Neuronal stem cell (in vitro differentiated cells): ENCODE measurements at regions not wholly inside any gene's neighbourhood (a gene's known extent, or its start where the extent isn't known, plus 50 kb on each side); places are given as distances from the start of the nearest gene placed in this dataset.

Source experiments
- DNase-seq: peaks from one replicate; pipeline ENCODE4 v3.0.0-alpha.2; 2013; ENCODE audit warnings: low spot score
- H2AFZ ChIP-seq: one replicate; pipeline ENCODE4 v1.6.1; 2013; ENCODE audit warnings: mild to moderate bottlenecking, low read length, inconsistent platforms
- H2AK5ac ChIP-seq: 2 replicates; pipeline ENCODE4 v1.6.1; 2013; ENCODE audit warnings: low read depth, mild to moderate bottlenecking, inconsistent platforms, low read length, moderate library complexity, mixed read lengths
- H2BK120ac ChIP-seq: 2 replicates; pipeline ENCODE4 v1.6.1; 2013; ENCODE audit warnings: low read depth, mild to moderate bottlenecking, inconsistent platforms, low read length, moderate library complexity, mixed read lengths
- H2BK12ac ChIP-seq: one replicate; pipeline ENCODE4 v1.6.1; 2013; ENCODE audit warnings: low read length, inconsistent platforms
- H2BK15ac ChIP-seq: 2 replicates; pipeline ENCODE4 v1.6.1; 2013; ENCODE audit warnings: mild to moderate bottlenecking, low read length, inconsistent platforms, mixed read lengths
- H2BK5ac ChIP-seq: one replicate; pipeline ENCODE4 v1.6.1; 2013; ENCODE audit warnings: inconsistent platforms, mild to moderate bottlenecking, low read length, moderate library complexity
- H3K14ac ChIP-seq: one replicate; pipeline ENCODE4 v1.6.1; 2013; ENCODE audit warnings: low read length, inconsistent platforms
- H3K18ac ChIP-seq: 2 replicates; pipeline ENCODE4 v1.6.1; 2013; ENCODE audit warnings: low read length, inconsistent platforms
- H3K23ac ChIP-seq: 2 replicates; pipeline ENCODE4 v1.6.1; 2013; ENCODE audit warnings: low read depth, mild to moderate bottlenecking, mixed read lengths, low read length, inconsistent platforms; ENCODE audit not compliant: poor library complexity
- H3K27ac ChIP-seq: replicated peaks from 3 replicates; pipeline ENCODE4 v1.5.1; 2013; ENCODE audit warnings: low read length, inconsistent platforms
- H3K27me3 ChIP-seq, 3 experiments: 2 replicates each; pipeline ENCODE4 v1.6.1; 2013; ENCODE audit warnings: low read length in 3 of 3, mild to moderate bottlenecking in 2 of 3, inconsistent platforms in 1 of 3, low read depth in 1 of 3, mixed read lengths in 1 of 3, moderate library complexity in 1 of 3; ENCODE audit not compliant: control insufficient read depth in 3 of 3, insufficient read depth in 3 of 3
- H3K36me3 ChIP-seq, 2 donors: replicated peaks in 1 of 2; 2 replicates each; pipeline ENCODE4 v1.6.1; 2013; ENCODE audit warnings: low read length in 2 of 2; ENCODE audit not compliant: control insufficient read depth in 2 of 2, insufficient read depth in 2 of 2
- H3K4ac ChIP-seq: 2 replicates; pipeline ENCODE4 v1.6.1; 2013; ENCODE audit warnings: inconsistent platforms, mild to moderate bottlenecking, low read length, moderate library complexity
- H3K4me1 ChIP-seq, 2 donors: 1 replicate in 1 of 2; 2 replicates in 1 of 2; pipeline ENCODE4 v1.6.1; 2013; ENCODE audit warnings: low read length in 2 of 2, low read depth in 1 of 2; ENCODE audit not compliant: control insufficient read depth in 2 of 2, insufficient read depth in 1 of 2
- H3K4me2 ChIP-seq: one replicate; pipeline ENCODE4 v1.6.1; 2013; ENCODE audit warnings: mild to moderate bottlenecking, low read length, inconsistent platforms; ENCODE audit not compliant: insufficient read depth, poor library complexity, severe bottlenecking
- H3K4me3 ChIP-seq, 2 donors: 2 replicates each; pipeline ENCODE4 v1.5.1; 2013; ENCODE audit warnings: low read length in 2 of 2, mild to moderate bottlenecking in 2 of 2, inconsistent platforms in 1 of 2, moderate library complexity in 1 of 2
- H3K79me1 ChIP-seq: one replicate; pipeline ENCODE4 v1.6.1; 2013; ENCODE audit warnings: low read depth, mild to moderate bottlenecking, inconsistent platforms, low read length, moderate library complexity
- H3K9ac ChIP-seq: one replicate; pipeline ENCODE4 v1.6.1; 2013; ENCODE audit warnings: mild to moderate bottlenecking, low read depth, low read length, inconsistent platforms; ENCODE audit not compliant: poor library complexity
- H3K9me3 ChIP-seq, 2 donors: replicated peaks in 1 of 2; 2 replicates each; pipeline versions ENCODE3 to v1.6.1; 2013; ENCODE audit warnings: low read length in 2 of 2, mild to moderate bottlenecking in 2 of 2, inconsistent platforms in 1 of 2, low read depth in 1 of 2, mixed read lengths in 1 of 2, moderate library complexity in 1 of 2; ENCODE audit not compliant: control insufficient read depth in 2 of 2, insufficient read depth in 1 of 2
- H4K8ac ChIP-seq: one replicate; pipeline ENCODE4 v1.6.1; 2013; ENCODE audit warnings: low read depth, mild to moderate bottlenecking, inconsistent platforms, low read length, moderate library complexity
- H4K91ac ChIP-seq: one replicate; pipeline ENCODE4 v1.6.1; 2013; ENCODE audit warnings: low read length, low read depth, mild to moderate bottlenecking, inconsistent platforms; ENCODE audit not compliant: poor library complexity
- WGBS, 2 donors: extraction: QIAGEN DNeasy Blood & Tissue Kit; methylation state at CpG; one replicate each; pipeline ENCODE4 v1.1.7; 2013; ENCODE audit warnings: missing lambda C conversion rate in 2 of 2, mixed read lengths in 1 of 2; ENCODE audit not compliant: insufficient read length in 2 of 2, insufficient replicate concordance in 1 of 2; ENCODE audit errors: extremely low coverage in 2 of 2; 5-methylcytosine and 5-hydroxymethylcytosine counted together

- Histone ChIP-seq H3K27ac (no peak overlapping the region), H3K4me2 (no peak overlapping the region), H4K8ac (no peak overlapping the region), H3K9ac (no peak overlapping the region), H3K18ac (no peak overlapping the region), H3K79me1 (no peaks in the 10 kb centered on the region), H4K91ac (no peak overlapping the region), H2AFZ (no peak overlapping the region), H3K9me3 (no peaks in the 10 kb centered on the region), H2BK120ac (no peak overlapping the region), H3K4ac (no peak overlapping the region), H2BK15ac (no peak overlapping the region), H3K23ac (no peak overlapping the region), H3K36me3 (no peaks in the 10 kb centered on the region), H3K27me3 (no peaks in the 10 kb centered on the region), H3K14ac (no peak overlapping the region), H3K4me1 (no peaks in the 10 kb centered on the region), H3K4me3 (no peak overlapping the region), H2BK12ac (no peak overlapping the region), H2AK5ac (no peak overlapping the region), H2BK5ac (no peak overlapping the region)
- WGBS, 2 donors, result no CpG with 5 or more reads among the region's 8 CpGs
- no peak for DNase-seq
These were observed 73.9 kb upstream of the SPAG17 start for GRCh38 chr1:118258975-118259374.

- H3K14ac ChIP-seq, result no peak overlapping the region
- no peak overlapping the region for H2BK5ac ChIP-seq
- H3K4me1 ChIP-seq, result no peaks in the 10 kb centered on the region
- no peak overlapping the region for H3K9ac ChIP-seq
- no peak overlapping the region for H3K18ac ChIP-seq
- DNase-seq, result no peak
- no peaks in the 10 kb centered on the region for H3K27me3 ChIP-seq
- H4K91ac ChIP-seq, result no peak overlapping the region
- no peak overlapping the region for H3K27ac ChIP-seq
- H3K4ac ChIP-seq, result no peak overlapping the region
- H2AK5ac ChIP-seq, result no peak overlapping the region
- H3K4me3 ChIP-seq, result no peak overlapping the region
- H3K36me3 ChIP-seq, result no peaks in the 10 kb centered on the region
- no peaks in the 10 kb centered on the region for H3K9me3 ChIP-seq
- no peaks in the 10 kb centered on the region for H3K79me1 ChIP-seq
- no peak overlapping the region for H2BK12ac ChIP-seq
- H4K8ac ChIP-seq, result no peak overlapping the region
- no peak overlapping the region for H3K4me2 ChIP-seq
- no peak overlapping the region for H2BK15ac ChIP-seq
- H2AFZ ChIP-seq, result no peak overlapping the region
- no peak overlapping the region for H2BK120ac ChIP-seq
- H3K23ac ChIP-seq, result no peak overlapping the region
These were observed 72.9 kb upstream of the SPAG17 start for GRCh38 chr1:118257946-118258345.

GRCh38 chr1:118254491-118255425 is 69.7 kb upstream of the SPAG17 start:
- H3K4me1 ChIP-seq, result peaks cover 0 to 5% of the 10 kb centered on the region in 2 donors
- no peak overlapping the region for H2BK12ac ChIP-seq
- H3K27me3 ChIP-seq, result no peaks in the 10 kb centered on the region
- no peak overlapping the region for H2AK5ac ChIP-seq
- no peak overlapping the region for H4K91ac ChIP-seq
- DNase-seq, result no peak
- no CpG with 5 or more reads among the region's 4 CpGs for WGBS, 2 donors
- H3K14ac ChIP-seq, result no peak overlapping the region
- no peaks in the 10 kb centered on the region for H3K36me3 ChIP-seq
- H3K4me2 ChIP-seq, result no peak overlapping the region
- no peak overlapping the region for H3K4me3 ChIP-seq
- no peak overlapping the region for H2BK15ac ChIP-seq
- no peak overlapping the region for H3K9ac ChIP-seq
- H3K79me1 ChIP-seq, result no peaks in the 10 kb centered on the region
- H3K27ac ChIP-seq, result no peak overlapping the region
- H3K18ac ChIP-seq, result no peak overlapping the region
- no peak overlapping the region for H3K4ac ChIP-seq
- no peak overlapping the region for H2AFZ ChIP-seq
- no peak overlapping the region for H4K8ac ChIP-seq
- H2BK120ac ChIP-seq, result no peak overlapping the region
- no peaks in the 10 kb centered on the region for H3K9me3 ChIP-seq
- no peak overlapping the region for H3K23ac ChIP-seq
- no peak overlapping the region for H2BK5ac ChIP-seq

GRCh38 chr1:118254001-118254400 is 69.0 kb upstream of the SPAG17 start:
- H3K4me1 ChIP-seq, result peaks cover 0 to 8% of the 10 kb centered on the region in 2 donors
- no peak overlapping the region for H2BK15ac ChIP-seq
- H3K36me3 ChIP-seq, result no peaks in the 10 kb centered on the region
- no peak overlapping the region for H3K23ac ChIP-seq
- H3K14ac ChIP-seq, result no peak overlapping the region
- H2BK5ac ChIP-seq, result no peak overlapping the region
- no peak overlapping the region for H3K4me3 ChIP-seq
- H4K91ac ChIP-seq, result no peak overlapping the region
- H3K9me3 ChIP-seq, result no peaks in the 10 kb centered on the region
- H3K27me3 ChIP-seq, result no peaks in the 10 kb centered on the region
- no peak overlapping the region for H2AFZ ChIP-seq
- H4K8ac ChIP-seq, result no peak overlapping the region
- no peak overlapping the region for H2BK120ac ChIP-seq
- no peak overlapping the region for H3K18ac ChIP-seq
- H3K9ac ChIP-seq, result no peak overlapping the region
- no CpG with 5 or more reads among the region's 2 CpGs for WGBS, 2 donors
- H2AK5ac ChIP-seq, result no peak overlapping the region
- no peak overlapping the region for H3K27ac ChIP-seq
- no peak overlapping the region for H3K4me2 ChIP-seq
- H3K79me1 ChIP-seq, result no peaks in the 10 kb centered on the region
- H2BK12ac ChIP-seq, result no peak overlapping the region
- no peak overlapping the region for H3K4ac ChIP-seq
- DNase-seq, result no peak
